ENCODE measurements at regions not wholly inside any gene's neighbourhood (a gene's known extent, or its start where the extent isn't known, plus 50 kb on each side); places are given as distances from the start of the nearest gene placed in this dataset.

- no peak for DNase-seq (ENCODE audit: low spot score)
- Histone ChIP-seq H3K27ac (no peak overlapping the region), H3K27me3 (replicated peaks; ENCODE audit: insufficient read depth) (no peaks in the 10 kb centered on the region), H3K4me1 (ENCODE audit: control insufficient read depth in 1 of 2, low read depth in 2 of 2) (no peaks in the 10 kb centered on the region), H3K4me3 (no peak overlapping the region), H3K36me3 (no peaks in the 10 kb centered on the region), H3K9me3 (no peaks in the 10 kb centered on the region)
- ATAC-seq (ENCODE audit: insufficient number of reproducible peaks, low FRiP score, low read depth): no peak
- no peak for TF ChIP-seq CTCF (IDR thresholded peaks at IDR 0.05)
These were observed 53.2 kb upstream of the FAM3C start for GRCh38 chr7:121449329-121449728.

GRCh38 chr7:121448429-121448828, 52.3 kb upstream of the FAM3C start:
- no peaks in the 10 kb centered on the region for H3K36me3 ChIP-seq
- no peaks in the 10 kb centered on the region for H3K4me1 ChIP-seq (ENCODE audit: control insufficient read depth in 1 of 2, low read depth in 2 of 2)
- H3K4me3 ChIP-seq: no peak overlapping the region
- DNase-seq (ENCODE audit: low spot score) (no peak), ATAC-seq (ENCODE audit: insufficient number of reproducible peaks, low FRiP score, low read depth) (no peak)
- H3K27me3 ChIP-seq (replicated peaks; ENCODE audit: insufficient read depth): no peaks in the 10 kb centered on the region
- no peaks in the 10 kb centered on the region for H3K9me3 ChIP-seq
- H3K27ac ChIP-seq: no peak overlapping the region
- no peak for TF ChIP-seq CTCF (IDR thresholded peaks at IDR 0.05)

- ATAC-seq (ENCODE audit: insufficient number of reproducible peaks, low FRiP score, low read depth) (no peak), DNase-seq (ENCODE audit: low spot score) (no peak)
- no peak overlapping the region for H3K4me3 ChIP-seq
- H3K9me3 ChIP-seq: no peaks in the 10 kb centered on the region
- H3K36me3 ChIP-seq: no peaks in the 10 kb centered on the region
- no peaks in the 10 kb centered on the region for H3K27me3 ChIP-seq (replicated peaks; ENCODE audit: insufficient read depth)
- no peak for TF ChIP-seq CTCF (IDR thresholded peaks at IDR 0.05)
- H3K27ac ChIP-seq: no peak overlapping the region
- H3K4me1 ChIP-seq (ENCODE audit: control insufficient read depth in 1 of 2, low read depth in 2 of 2): no peaks in the 10 kb centered on the region
These were observed 51.8 kb upstream of the FAM3C start for GRCh38 chr7:121447911-121448300.

GRCh38 chr7:121447243-121447910, 51.3 kb upstream of the FAM3C start:
- no peak for TF ChIP-seq CTCF (IDR thresholded peaks at IDR 0.05)
- Histone ChIP-seq H3K27ac (no peak overlapping the region), H3K4me3 (no peak overlapping the region), H3K27me3 (replicated peaks; ENCODE audit: insufficient read depth) (no peaks in the 10 kb centered on the region), H3K36me3 (no peaks in the 10 kb centered on the region), H3K9me3 (no peaks in the 10 kb centered on the region), H3K4me1 (ENCODE audit: control insufficient read depth in 1 of 2, low read depth in 2 of 2) (no peaks in the 10 kb centered on the region)
- DNase-seq (ENCODE audit: low spot score): no peak
- ATAC-seq (ENCODE audit: insufficient number of reproducible peaks, low FRiP score, low read depth): no peak

GRCh38 chr7:121446526-121446925, 50.4 kb upstream of the FAM3C start:
- ATAC-seq (ENCODE audit: insufficient number of reproducible peaks, low FRiP score, low read depth) (no peak), DNase-seq (ENCODE audit: low spot score) (no peak)
- Histone ChIP-seq H3K4me1 (ENCODE audit: control insufficient read depth in 1 of 2, low read depth in 2 of 2) (no peaks in the 10 kb centered on the region), H3K36me3 (no peaks in the 10 kb centered on the region), H3K27me3 (replicated peaks; ENCODE audit: insufficient read depth) (no peaks in the 10 kb centered on the region), H3K4me3 (no peak overlapping the region), H3K9me3 (no peaks in the 10 kb centered on the region), H3K27ac (no peak overlapping the region)
- TF ChIP-seq CTCF (IDR thresholded peaks at IDR 0.05): no peak
